Osteoblast (primary cell): ENCODE measurements at regions not wholly inside any gene's neighbourhood (a gene's known extent, or its start where the extent isn't known, plus 50 kb on each side); places are given as distances from the start of the nearest gene placed in this dataset.

Source experiments
- DNase-seq: peaks from one replicate; pipeline ENCODE4 v3.0.0; 2011; ENCODE audit warnings: low spot score, mixed read lengths; ENCODE audit not compliant: insufficient read length; ENCODE audit errors: missing footprints
- H2AFZ ChIP-seq: 2 replicates; pipeline ENCODE4 v1.6.0; 2011; ENCODE audit warnings: mild to moderate bottlenecking, low read length
- H3K27ac ChIP-seq: 2 replicates; pipeline ENCODE4 v1.5.1; 2011; ENCODE audit warnings: mild to moderate bottlenecking, low read depth, low read length, moderate library complexity
- H3K27me3 ChIP-seq: 2 replicates; pipeline ENCODE4 v1.6.0; 2012; ENCODE audit warnings: mild to moderate bottlenecking, control low read depth, inconsistent platforms, low read length, moderate library complexity; ENCODE audit not compliant: insufficient read depth
- H3K36me3 ChIP-seq: 2 replicates; pipeline ENCODE4 v1.5.1; 2011; ENCODE audit warnings: mild to moderate bottlenecking, low read length, control low read depth, moderate library complexity; ENCODE audit not compliant: insufficient read depth
- H3K4me1 ChIP-seq: 2 replicates; pipeline ENCODE4 v1.5.1; 2011; ENCODE audit warnings: mild to moderate bottlenecking, low read length, control low read depth, moderate library complexity; ENCODE audit not compliant: insufficient read depth
- H3K4me2 ChIP-seq: 2 replicates; pipeline ENCODE4 v1.6.0; 2011; ENCODE audit warnings: mild to moderate bottlenecking, low read length; ENCODE audit not compliant: insufficient read depth
- H3K4me3 ChIP-seq: fragments of 200-600 bp; sonication (generic); 3 replicates; pipeline ENCODE4 v1.5.1; 2012; ENCODE audit warnings: mild to moderate bottlenecking, low read length, inconsistent platforms; ENCODE audit not compliant: insufficient read depth
- H3K79me2 ChIP-seq: 2 replicates; pipeline ENCODE4 v1.6.0; 2012; ENCODE audit warnings: mild to moderate bottlenecking, low read length, control low read depth, inconsistent platforms; ENCODE audit not compliant: insufficient read depth
- H3K9me3 ChIP-seq: 2 replicates; pipeline ENCODE4 v1.5.1; 2011; ENCODE audit warnings: low read depth, low read length, control low read depth
- H4K20me1 ChIP-seq: 2 replicates; pipeline ENCODE4 v1.6.0; 2012; ENCODE audit warnings: mild to moderate bottlenecking, low read length, control low read depth; ENCODE audit not compliant: insufficient read depth
- CTCF ChIP-seq: IDR thresholded peaks from 2 replicates; pipeline ENCODE4 v1.5.1; 2011; ENCODE audit warnings: mild to moderate bottlenecking, low read depth, low read length, moderate library complexity; ENCODE audit errors: extremely low read depth

- Histone ChIP-seq H3K27ac (no peak overlapping the region), H3K36me3 (no peaks in the 10 kb centered on the region), H4K20me1 (no peaks in the 10 kb centered on the region), H3K4me1 (peaks cover 8% of the 10 kb centered on the region), H3K27me3 (no peaks in the 10 kb centered on the region), H3K9me3 (no peaks in the 10 kb centered on the region), H2AFZ (no peak overlapping the region), H3K79me2 (no peaks in the 10 kb centered on the region), H3K4me3 (no peak overlapping the region), H3K4me2 (no peak overlapping the region)
- DNase-seq, result no peak
- no peak for TF ChIP-seq CTCF
These were observed 240.1 kb upstream of the PHYHIPL start for GRCh38 chr10:58936364-58936763.

GRCh38 chr10:58937423-58937822, 239.0 kb upstream of the PHYHIPL start:
- H2AFZ ChIP-seq, result no peak overlapping the region
- H3K79me2 ChIP-seq, result no peaks in the 10 kb centered on the region
- no peak overlapping the region for H3K4me2 ChIP-seq
- no peaks in the 10 kb centered on the region for H3K27me3 ChIP-seq
- TF ChIP-seq CTCF, result no peak
- DNase-seq, result no peak
- no peaks in the 10 kb centered on the region for H4K20me1 ChIP-seq
- H3K36me3 ChIP-seq, result no peaks in the 10 kb centered on the region
- H3K27ac ChIP-seq, result no peak overlapping the region
- no peaks in the 10 kb centered on the region for H3K9me3 ChIP-seq
- peaks cover 8% of the 10 kb centered on the region for H3K4me1 ChIP-seq
- no peak overlapping the region for H3K4me3 ChIP-seq

DNA sequence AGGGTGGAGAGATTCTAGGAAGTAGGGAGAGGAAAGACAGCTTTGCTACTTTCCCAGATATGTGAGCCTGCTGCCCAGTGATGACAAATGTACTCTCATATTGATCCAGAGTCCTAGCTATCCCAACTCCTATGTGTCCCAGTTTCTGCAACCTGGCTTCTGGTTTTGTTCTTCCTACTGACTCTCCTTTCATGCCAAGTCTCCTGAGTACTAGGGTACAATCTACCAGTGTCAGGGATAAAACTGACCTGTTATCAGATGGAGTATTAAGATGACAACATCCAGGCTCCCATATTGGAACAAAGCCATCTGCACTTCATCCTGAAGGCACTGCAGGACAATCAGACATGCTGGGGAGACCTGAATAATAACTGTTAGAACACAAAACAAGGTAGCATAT, 233.7 kb upstream of the PHYHIPL start:
- Histone ChIP-seq H3K4me2 (no peak overlapping the region), H2AFZ (no peak overlapping the region), H4K20me1 (no peaks in the 10 kb centered on the region), H3K27ac (no peak overlapping the region), H3K36me3 (no peaks in the 10 kb centered on the region), H3K4me3 (no peak overlapping the region), H3K9me3 (no peaks in the 10 kb centered on the region), H3K27me3 (no peaks in the 10 kb centered on the region), H3K79me2 (no peaks in the 10 kb centered on the region), H3K4me1 (peaks cover 17% of the 10 kb centered on the region)
- no peak for DNase-seq
- TF ChIP-seq CTCF, result no peak

DNA sequence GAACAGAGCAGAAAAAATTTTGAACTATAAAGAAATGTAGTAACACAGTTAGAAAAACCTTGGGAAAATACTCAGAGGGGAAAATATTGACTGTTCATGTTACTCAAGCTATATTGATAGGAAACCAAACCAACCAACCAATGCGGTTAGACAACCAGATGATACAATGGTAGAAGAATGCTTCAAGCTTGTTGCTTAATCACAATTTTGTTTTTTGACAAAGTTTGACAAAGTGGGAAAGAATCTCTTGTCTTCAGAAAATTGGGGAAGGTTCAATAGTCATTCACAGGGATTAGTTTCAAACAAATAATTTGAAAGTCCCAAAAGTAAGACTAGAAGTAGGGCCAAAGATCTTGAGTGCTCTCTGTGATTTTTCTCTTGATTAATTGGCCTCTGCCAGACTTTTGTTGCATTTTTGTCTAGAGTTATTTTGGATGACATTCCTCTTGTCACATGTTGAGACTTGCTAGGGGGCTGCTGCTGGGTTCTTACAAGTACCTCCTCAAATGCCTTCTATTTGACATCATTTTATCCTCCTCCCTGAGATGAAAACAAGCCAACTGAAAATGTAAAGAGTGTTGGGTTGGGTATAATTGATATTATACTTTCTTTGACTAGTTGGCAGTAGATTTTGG, 233.1 kb upstream of the PHYHIPL start:
- H3K36me3 ChIP-seq, result no peaks in the 10 kb centered on the region
- H2AFZ ChIP-seq, result no peak overlapping the region
- DNase-seq, result peak; percentile 79

More for the DNA sequence above, 233.1 kb upstream of the PHYHIPL start:
- Histone ChIP-seq H4K20me1 (no peaks in the 10 kb centered on the region), H3K4me3 (no peak overlapping the region), H3K27ac (peak overlapping the region; percentile 31), H3K4me1 (peaks cover 17% of the 10 kb centered on the region), H3K9me3 (no peaks in the 10 kb centered on the region), H3K27me3 (no peaks in the 10 kb centered on the region), H3K4me2 (no peak overlapping the region), H3K79me2 (no peaks in the 10 kb centered on the region)
- no peak for TF ChIP-seq CTCF
